Loucy (cell line): ENCODE measurements at regions not wholly inside any gene's neighbourhood (a gene's known extent, or its start where the extent isn't known, plus 50 kb on each side); places are given as distances from the start of the nearest gene placed in this dataset.

Experiments used
- H2AFZ ChIP-seq: fragments of 200-600 bp; sonication (generic); 2 replicates; pipeline ENCODE4 v1.6.0; 2016; ENCODE audit warnings: antibody characterized with exemption, mild to moderate bottlenecking, low read length, moderate library complexity
- H3F3A ChIP-seq: fragments of 200-600 bp; 2 replicates; pipeline ENCODE4 v1.6.0; 2016; ENCODE audit warnings: antibody characterized with exemption, low read depth, mild to moderate bottlenecking
- H3K27me3 ChIP-seq: fragments of 200-600 bp; sonication (generic); 2 replicates; pipeline ENCODE4 v1.6.1; 2014; ENCODE audit warnings: low read length, mild to moderate bottlenecking; ENCODE audit not compliant: insufficient read depth, poor library complexity, severe bottlenecking
- H3K36me3 ChIP-seq: fragments of 200-600 bp; sonication (generic); 2 replicates; pipeline ENCODE4 v1.6.1; 2016; ENCODE audit warnings: low read length; ENCODE audit not compliant: insufficient read depth
- H3K4me1 ChIP-seq: fragments of 200-600 bp; sonication (generic); 2 replicates; pipeline ENCODE4 v1.5.1; 2014; ENCODE audit warnings: low read length, mild to moderate bottlenecking; ENCODE audit not compliant: insufficient read depth, poor library complexity, severe bottlenecking
- H3K4me2 ChIP-seq: fragments of 200-600 bp; sonication (generic); 2 replicates; pipeline ENCODE4 v1.6.0; 2014; ENCODE audit warnings: antibody characterized with exemption, low read length, low read depth, mild to moderate bottlenecking; ENCODE audit not compliant: poor library complexity, severe bottlenecking
- H3K4me3 ChIP-seq: fragments of 200-600 bp; sonication (generic); 2 replicates; pipeline ENCODE4 v1.5.1; 2014; ENCODE audit warnings: low read length, mild to moderate bottlenecking, mixed read lengths; ENCODE audit not compliant: poor library complexity, severe bottlenecking
- H3K79me2 ChIP-seq: fragments of 200-600 bp; sonication (generic); 2 replicates; pipeline ENCODE4 v1.6.1; 2014; ENCODE audit warnings: low read length; ENCODE audit not compliant: insufficient read depth
- H3K9ac ChIP-seq: fragments of 200-600 bp; sonication (generic); 2 replicates; pipeline ENCODE4 v1.6.0; 2014; ENCODE audit warnings: mild to moderate bottlenecking, low read depth, low read length, moderate library complexity; ENCODE audit not compliant: poor library complexity, severe bottlenecking
- H3K9me2 ChIP-seq: fragments of 200-600 bp; sonication (generic); replicated peaks from 2 replicates; pipeline ENCODE4 v1.6.1; 2016; ENCODE audit warnings: low read depth, low read length, mixed read lengths
- H3K9me3 ChIP-seq: fragments of 200-600 bp; sonication (generic); 2 replicates; pipeline ENCODE4 v1.6.1; 2014; ENCODE audit warnings: mild to moderate bottlenecking, antibody characterized with exemption, low read length, low read depth; ENCODE audit not compliant: insufficient read depth
- H4K20me1 ChIP-seq: fragments of 200-600 bp; sonication (generic); 2 replicates; pipeline ENCODE4 v1.6.0; 2014; ENCODE audit warnings: antibody characterized with exemption, low read length, mild to moderate bottlenecking; ENCODE audit not compliant: insufficient read depth, poor library complexity, severe bottlenecking
- CTCF ChIP-seq: fragments of 200-600 bp; sonication (generic); conservative IDR thresholded peaks from 2 replicates; pipeline ENCODE4 v1.5.1; 2014; ENCODE audit warnings: mild to moderate bottlenecking, antibody characterized with exemption, low read length
- EZH2phosphoT487 ChIP-seq: fragments of 200-600 bp; IDR thresholded peaks from 2 replicates; pipeline ENCODE4 v1.6.1; 2018; ENCODE audit warnings: antibody characterized with exemption, mild to moderate bottlenecking, moderate library complexity, borderline replicate concordance

DNA sequence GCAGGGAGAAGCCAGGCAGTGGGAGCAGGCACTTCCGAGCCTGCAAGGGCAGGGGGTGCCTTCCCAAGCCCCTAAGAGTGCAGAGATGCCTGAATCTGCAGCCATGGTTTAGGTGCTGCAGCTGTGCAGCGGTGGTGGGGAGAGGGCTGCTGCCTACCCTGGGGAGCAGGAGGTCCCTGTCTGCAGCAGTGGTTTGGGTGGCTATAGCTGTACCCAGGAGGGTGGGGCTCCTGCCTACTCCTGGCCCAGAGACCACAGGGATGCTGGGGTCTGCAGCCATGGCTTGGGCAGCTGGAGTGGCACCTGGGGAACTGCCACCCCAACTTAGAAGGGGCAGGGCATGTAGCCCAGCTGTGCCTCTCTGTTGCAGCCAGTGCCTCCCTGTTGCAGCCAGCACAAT is 488.1 kb upstream of the THBS1 start:
- H3K27me3 ChIP-seq, result no peaks in the 10 kb centered on the region
- no peaks in the 10 kb centered on the region for H3F3A ChIP-seq
- no peak overlapping the region for H3K4me2 ChIP-seq
- no peaks in the 10 kb centered on the region for H3K9me2 ChIP-seq
- H2AFZ ChIP-seq, result no peak overlapping the region
- H3K36me3 ChIP-seq, result no peaks in the 10 kb centered on the region
- no peaks in the 10 kb centered on the region for H3K9me3 ChIP-seq
- no peaks in the 10 kb centered on the region for H4K20me1 ChIP-seq
- TF ChIP-seq CTCF (no peak), EZH2phosphoT487 (no peak)
- no peaks in the 10 kb centered on the region for H3K79me2 ChIP-seq
- H3K9ac ChIP-seq, result no peak overlapping the region
- no peaks in the 10 kb centered on the region for H3K4me1 ChIP-seq
- H3K4me3 ChIP-seq, result no peak overlapping the region

GRCh38 chr15:39094116-39094515 is 486.8 kb upstream of the THBS1 start:
- H3F3A ChIP-seq, result no peaks in the 10 kb centered on the region
- no peaks in the 10 kb centered on the region for H3K9me2 ChIP-seq
- no peak overlapping the region for H2AFZ ChIP-seq

DNA sequence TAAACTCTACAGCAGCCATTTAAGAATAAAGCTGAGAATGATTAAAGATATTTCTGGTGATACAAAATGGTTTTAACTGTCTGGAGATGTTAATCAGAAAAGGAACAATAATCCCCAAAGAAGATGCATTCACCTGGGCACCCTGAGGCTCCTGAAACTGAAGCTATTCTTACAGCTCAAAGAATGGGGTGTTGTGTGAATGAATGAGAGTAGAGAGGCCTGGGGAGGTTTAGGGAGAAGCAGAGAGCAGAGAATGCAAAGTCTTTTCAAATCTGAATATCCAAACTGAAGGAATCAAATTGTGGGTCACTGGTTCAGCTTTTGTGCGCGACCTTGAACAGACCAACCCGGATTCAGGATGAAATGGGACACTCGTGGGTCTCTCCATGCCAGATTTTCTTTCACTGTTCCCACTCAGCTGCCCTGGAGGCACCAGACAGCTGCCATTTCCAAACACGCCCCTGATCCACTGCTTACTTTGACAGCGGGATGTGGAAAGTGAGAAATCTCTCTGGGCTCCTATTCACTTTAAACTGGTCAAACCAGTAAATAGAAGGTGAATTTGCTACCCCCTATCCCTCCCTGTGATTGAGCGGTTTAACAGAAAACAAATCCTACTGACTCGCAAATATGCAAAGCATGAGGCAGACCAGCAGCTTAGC is 485.5 kb upstream of the THBS1 start:
- Histone ChIP-seq H3K9ac (no peak overlapping the region), H3K79me2 (no peaks in the 10 kb centered on the region), H3K36me3 (no peaks in the 10 kb centered on the region), H3K9me3 (no peaks in the 10 kb centered on the region), H3K4me2 (no peak overlapping the region), H3K4me1 (no peaks in the 10 kb centered on the region), H3K4me3 (no peak overlapping the region), H4K20me1 (no peaks in the 10 kb centered on the region), H3K9me2 (no peaks in the 10 kb centered on the region), H3F3A (no peaks in the 10 kb centered on the region), H3K27me3 (no peaks in the 10 kb centered on the region), H2AFZ (no peak overlapping the region)
- TF ChIP-seq EZH2phosphoT487 (no peak), CTCF (no peak)

More at GRCh38 chr15:39094116-39094515, 486.8 kb upstream of the THBS1 start:
- Histone ChIP-seq H3K4me2 (no peak overlapping the region), H3K79me2 (no peaks in the 10 kb centered on the region), H3K4me1 (no peaks in the 10 kb centered on the region), H3K36me3 (no peaks in the 10 kb centered on the region), H4K20me1 (no peaks in the 10 kb centered on the region), H3K9me3 (no peaks in the 10 kb centered on the region), H3K9ac (no peak overlapping the region), H3K27me3 (no peaks in the 10 kb centered on the region), H3K4me3 (no peak overlapping the region)
- TF ChIP-seq CTCF (no peak), EZH2phosphoT487 (no peak)
